CD4-positive, alpha-beta T cell treated with Interleukin-4 for 4 hours (primary cell): ENCODE measurements at regions not wholly inside any gene's neighbourhood (a gene's known extent, or its start where the extent isn't known, plus 50 kb on each side); places are given as distances from the start of the nearest gene placed in this dataset.
"Not testable (repeated sequence)": the region's sequence is repeated elsewhere in the genome, so short reads cannot be mapped to it uniquely, and the experiment has no call there.

ENCODE experiments used
- DNase-seq: peaks from one replicate; pipeline ENCODE4 v3.0.0-alpha.2; 2020

- no peak for DNase-seq
Observed at GRCh38 chrX:69060631-69061408, 104.4 kb downstream of the PJA1 start.

- DNase-seq = no peak
Observed at GRCh38 chrX:69055193-69055592, 110.1 kb downstream of the PJA1 start.

GRCh38 chrX:69054497-69054896 lies 110.8 kb downstream of the PJA1 start:
- DNase-seq = not testable (repeated sequence)

- no peak for DNase-seq
Observed at GRCh38 chrX:69051901-69052300, 113.4 kb downstream of the PJA1 start.

- DNase-seq = no peak
Observed at GRCh38 chrX:69050051-69050765, 115.0 kb downstream of the PJA1 start.

GRCh38 chrX:69046996-69047490 lies 118.2 kb downstream of the PJA1 start:
- no peak for DNase-seq

GRCh38 chrX:69045616-69046345 lies 119.5 kb downstream of the PJA1 start:
- DNase-seq = no peak

GRCh38 chrX:69038816-69039215 lies 126.4 kb downstream of the PJA1 start:
- no peak for DNase-seq

GRCh38 chrX:69038188-69038587 lies 127.1 kb downstream of the PJA1 start:
- no peak for DNase-seq

GRCh38 chrX:69037786-69038185 lies 127.5 kb downstream of the PJA1 start:
- no peak for DNase-seq

- no peak for DNase-seq
Observed at GRCh38 chrX:69036674-69037573, 128.3 kb downstream of the PJA1 start.

- DNase-seq = no peak
Observed at GRCh38 chrX:69034451-69034850, 130.8 kb downstream of the PJA1 start.

- no peak for DNase-seq
Observed at GRCh38 chrX:69033936-69034335, 131.3 kb downstream of the PJA1 start.

- no peak for DNase-seq
Observed at GRCh38 chrX:69032601-69033000, 132.7 kb downstream of the PJA1 start.

- no peak for DNase-seq
Observed at GRCh38 chrX:69031971-69032391, 133.3 kb downstream of the PJA1 start.

- no peak for DNase-seq
Observed at GRCh38 chrX:69031181-69031580, 134.1 kb downstream of the PJA1 start.

GRCh38 chrX:69029771-69030170 lies 135.5 kb downstream of the PJA1 start:
- DNase-seq = no peak

GRCh38 chrX:69028761-69029120 lies 136.5 kb downstream of the PJA1 start:
- DNase-seq = no peak

- no peak for DNase-seq
Observed at GRCh38 chrX:69028006-69028760, 137.1 kb downstream of the PJA1 start.

- no peak for DNase-seq
Observed at GRCh38 chrX:69027181-69028005, 137.9 kb downstream of the PJA1 start.

GRCh38 chrX:69025802-69026301 lies 139.4 kb downstream of the PJA1 start:
- DNase-seq = no peak
